SHP77 (cell line): ENCODE measurements at regions not wholly inside any gene's neighbourhood (a gene's known extent, or its start where the extent isn't known, plus 50 kb on each side); places are given as distances from the start of the nearest gene placed in this dataset.
A peak's percentile ranks its signal among the peaks of the same experiment; 100 is the strongest.
"Not testable (repeated sequence)": the region's sequence is repeated elsewhere in the genome, so short reads cannot be mapped to it uniquely, and the experiment has no call there.

Experiments
- DNase-seq, 2 experiments: peaks; one replicate each; lab custom pipeline; 2025; lab: John Stamatoyannopoulos, UW

GRCh38 chr5:23451156-23451555 lies 56.3 kb upstream of the PRDM9 start:
- no peak for DNase-seq

- no peak for DNase-seq
These were observed 57.2 kb upstream of the PRDM9 start for GRCh38 chr5:23450187-23450586.

GRCh38 chr5:23448627-23449026 lies 58.8 kb upstream of the PRDM9 start:
- DNase-seq, result no peak

GRCh38 chr5:23446424-23446823 lies 61.0 kb upstream of the PRDM9 start:
- DNase-seq, result no peak

- DNase-seq, result no peak
These were observed 61.8 kb upstream of the PRDM9 start for GRCh38 chr5:23445573-23445972.

GRCh38 chr5:23440703-23441102 lies 66.7 kb upstream of the PRDM9 start:
- no peak for DNase-seq

GRCh38 chr5:23437011-23437410 lies 70.4 kb upstream of the PRDM9 start:
- no peak for DNase-seq

GRCh38 chr5:23433534-23434315 lies 73.7 kb upstream of the PRDM9 start:
- DNase-seq, result no peak

- no peak for DNase-seq
These were observed 78.7 kb upstream of the PRDM9 start for GRCh38 chr5:23428705-23429104.

GRCh38 chr5:23420214-23420613 lies 87.2 kb upstream of the PRDM9 start:
- not testable (repeated sequence) for DNase-seq

GRCh38 chr5:23419115-23419514 lies 88.3 kb upstream of the PRDM9 start:
- DNase-seq, result peak; percentile 83 to 90

- no peak for DNase-seq
These were observed 94.9 kb upstream of the PRDM9 start for GRCh38 chr5:23412515-23412914.

GRCh38 chr5:23411994-23412393 lies 95.4 kb upstream of the PRDM9 start:
- DNase-seq, result no peak

GRCh38 chr5:23411200-23411599 lies 96.2 kb upstream of the PRDM9 start:
- no peak for DNase-seq

- DNase-seq, result not testable (repeated sequence)
These were observed 96.6 kb upstream of the PRDM9 start for GRCh38 chr5:23410775-23411174.

- DNase-seq, result no peak
These were observed 101.9 kb upstream of the PRDM9 start for GRCh38 chr5:23405316-23406068.

- no peak for DNase-seq
These were observed 104.8 kb upstream of the PRDM9 start for GRCh38 chr5:23402585-23402984.

GRCh38 chr5:23400951-23401350 lies 106.5 kb upstream of the PRDM9 start:
- DNase-seq, result no peak

GRCh38 chr5:23396346-23396745 lies 111.1 kb upstream of the PRDM9 start:
- no peak for DNase-seq

GRCh38 chr5:23389291-23390101 lies 117.9 kb upstream of the PRDM9 start:
- DNase-seq, result no peak

GRCh38 chr5:23385036-23385435 lies 122.4 kb upstream of the PRDM9 start:
- DNase-seq, result no peak

- DNase-seq, result no peak
These were observed 135.2 kb upstream of the PRDM9 start for GRCh38 chr5:23372177-23372576.

- no peak for DNase-seq
These were observed 139.0 kb upstream of the PRDM9 start for GRCh38 chr5:23368393-23368792.
